ENCODE measurements at regions not wholly inside any gene's neighbourhood (a gene's known extent, or its start where the extent isn't known, plus 50 kb on each side); places are given as distances from the start of the nearest gene placed in this dataset.
"Not testable (repeated sequence)": the region's sequence is repeated elsewhere in the genome, so short reads cannot be mapped to it uniquely, and the experiment has no call there.

- intact Hi-C loops (cut with DNase I); H3K27ac ChIP-seq (ENCODE audit: low read depth in 1 of 2, low read length in 2 of 2); H3K4me3 ChIP-seq (ENCODE audit: low read length in 2 of 2); H3K27me3 ChIP-seq (ENCODE audit: control insufficient read depth in 1 of 2, insufficient read depth in 2 of 2, low read length in 1 of 2); DNase-seq; H3K9me3 ChIP-seq (ENCODE audit: control insufficient read depth, low read length); ATAC-seq (ENCODE audit: low FRiP score); H3K4me1 ChIP-seq (ENCODE audit: control insufficient read depth in 1 of 2, insufficient read depth in 2 of 2, low read length in 2 of 2); H3K36me3 ChIP-seq (ENCODE audit: control insufficient read depth in 1 of 2, insufficient read depth in 2 of 2, low read length in 1 of 2): not testable (repeated sequence)
- WGBS, 2 donors = 94 to 100% methylated on average over 1 of the region's 1 CpG
These were observed 75.1 kb downstream of the FAM72B start for GRCh38 chr1:121109025-121109424.

GRCh38 chr1:121116522-121117297, 67.4 kb downstream of the FAM72B start:
- H3K4me3 ChIP-seq (ENCODE audit: low read length in 2 of 2); H3K4me1 ChIP-seq (ENCODE audit: control insufficient read depth in 1 of 2, insufficient read depth in 2 of 2, low read length in 2 of 2); H3K36me3 ChIP-seq (ENCODE audit: control insufficient read depth in 1 of 2, insufficient read depth in 2 of 2, low read length in 1 of 2); intact Hi-C loops (cut with DNase I); H3K9me3 ChIP-seq (ENCODE audit: control insufficient read depth, low read length); H3K27ac ChIP-seq (ENCODE audit: low read depth in 1 of 2, low read length in 2 of 2); H3K27me3 ChIP-seq (ENCODE audit: control insufficient read depth in 1 of 2, insufficient read depth in 2 of 2, low read length in 1 of 2); DNase-seq: not testable (repeated sequence)
- peak; percentile 39 for ATAC-seq (ENCODE audit: low FRiP score)
- WGBS, 2 donors = 8% methylated on average over 14 to 43 of the region's 44 CpGs

- H3K36me3 ChIP-seq (ENCODE audit: control insufficient read depth in 1 of 2, insufficient read depth in 2 of 2, low read length in 1 of 2); H3K9me3 ChIP-seq (ENCODE audit: control insufficient read depth, low read length); H3K4me1 ChIP-seq (ENCODE audit: control insufficient read depth in 1 of 2, insufficient read depth in 2 of 2, low read length in 2 of 2); intact Hi-C loops (cut with DNase I); DNase-seq; H3K4me3 ChIP-seq (ENCODE audit: low read length in 2 of 2); H3K27ac ChIP-seq (ENCODE audit: low read depth in 1 of 2, low read length in 2 of 2); H3K27me3 ChIP-seq (ENCODE audit: control insufficient read depth in 1 of 2, insufficient read depth in 2 of 2, low read length in 1 of 2): not testable (repeated sequence)
- 4 to 5% methylated on average over 5 to 6 of the region's 10 CpGs for WGBS, 2 donors
- ATAC-seq (ENCODE audit: low FRiP score) = peak; percentile 95
These were observed 66.9 kb downstream of the FAM72B start for GRCh38 chr1:121117298-121117611.

GRCh38 chr1:121117622-121118479, 66.3 kb downstream of the FAM72B start:
- H3K9me3 ChIP-seq (ENCODE audit: control insufficient read depth, low read length); H3K36me3 ChIP-seq (ENCODE audit: control insufficient read depth in 1 of 2, insufficient read depth in 2 of 2, low read length in 1 of 2); H3K27me3 ChIP-seq (ENCODE audit: control insufficient read depth in 1 of 2, insufficient read depth in 2 of 2, low read length in 1 of 2); intact Hi-C loops (cut with DNase I); H3K4me1 ChIP-seq (ENCODE audit: control insufficient read depth in 1 of 2, insufficient read depth in 2 of 2, low read length in 2 of 2): not testable (repeated sequence)
- peak overlapping the region in 1 of 2 donors; percentile 36 for H3K4me3 ChIP-seq (ENCODE audit: low read length in 2 of 2)
- peak; percentile 82 for ATAC-seq (ENCODE audit: low FRiP score)
- peak overlapping the region in 1 of 2 donors; percentile 17 for H3K27ac ChIP-seq (ENCODE audit: low read depth in 1 of 2, low read length in 2 of 2)
- WGBS, 2 donors = 2 to 3% methylated on average over 34 to 40 of the region's 47 CpGs
- peak; percentile 45 to 75 for DNase-seq

Measured in aorta (tissue), 5 donors.